GM10266 (cell line): ENCODE measurements at regions not wholly inside any gene's neighbourhood (a gene's known extent, or its start where the extent isn't known, plus 50 kb on each side); places are given as distances from the start of the nearest gene placed in this dataset.

Experiments
- DNase-seq: peaks from one replicate; pipeline ENCODE4 v3.0.0; 2012; ENCODE audit errors: extremely low spot score
- CTCF ChIP-seq: IDR thresholded peaks from 2 replicates; pipeline ENCODE4 v1.5.1; 2012; ENCODE audit warnings: mild to moderate bottlenecking, low read depth; ENCODE audit not compliant: control insufficient read depth, insufficient read depth; ENCODE audit errors: missing control alignments

GRCh38 chr18:8536231-8536630, 73.0 kb upstream of the RAB12 start:
- no peak for TF ChIP-seq CTCF
- DNase-seq: no peak

GRCh38 chr18:8536922-8537321, 72.3 kb upstream of the RAB12 start:
- TF ChIP-seq CTCF: no peak
- DNase-seq: no peak

GRCh38 chr18:8537400-8537799, 71.8 kb upstream of the RAB12 start:
- no peak for DNase-seq
- TF ChIP-seq CTCF: no peak

GRCh38 chr18:8538935-8539334, 70.3 kb upstream of the RAB12 start:
- no peak for DNase-seq
- TF ChIP-seq CTCF: no peak

- TF ChIP-seq CTCF: no peak
- DNase-seq: no peak
Measured at GRCh38 chr18:8546677-8547076, 62.6 kb upstream of the RAB12 start.

GRCh38 chr18:8548186-8548585, 61.1 kb upstream of the RAB12 start:
- DNase-seq: no peak
- no peak for TF ChIP-seq CTCF

- TF ChIP-seq CTCF: no peak
- no peak for DNase-seq
Measured at GRCh38 chr18:8549254-8549757, 59.9 kb upstream of the RAB12 start.
